ENCODE measurements at regions not wholly inside any gene's neighbourhood (a gene's known extent, or its start where the extent isn't known, plus 50 kb on each side); places are given as distances from the start of the nearest gene placed in this dataset.

GRCh38 chr18:22682720-22683119 is 250.4 kb upstream of the RBBP8 start:
- H3K4me3 ChIP-seq (ENCODE audit: low read depth, low read length) = no peak overlapping the region
- no peak for DNase-seq (ENCODE audit: low read depth)
- TF ChIP-seq, protein P1, sequence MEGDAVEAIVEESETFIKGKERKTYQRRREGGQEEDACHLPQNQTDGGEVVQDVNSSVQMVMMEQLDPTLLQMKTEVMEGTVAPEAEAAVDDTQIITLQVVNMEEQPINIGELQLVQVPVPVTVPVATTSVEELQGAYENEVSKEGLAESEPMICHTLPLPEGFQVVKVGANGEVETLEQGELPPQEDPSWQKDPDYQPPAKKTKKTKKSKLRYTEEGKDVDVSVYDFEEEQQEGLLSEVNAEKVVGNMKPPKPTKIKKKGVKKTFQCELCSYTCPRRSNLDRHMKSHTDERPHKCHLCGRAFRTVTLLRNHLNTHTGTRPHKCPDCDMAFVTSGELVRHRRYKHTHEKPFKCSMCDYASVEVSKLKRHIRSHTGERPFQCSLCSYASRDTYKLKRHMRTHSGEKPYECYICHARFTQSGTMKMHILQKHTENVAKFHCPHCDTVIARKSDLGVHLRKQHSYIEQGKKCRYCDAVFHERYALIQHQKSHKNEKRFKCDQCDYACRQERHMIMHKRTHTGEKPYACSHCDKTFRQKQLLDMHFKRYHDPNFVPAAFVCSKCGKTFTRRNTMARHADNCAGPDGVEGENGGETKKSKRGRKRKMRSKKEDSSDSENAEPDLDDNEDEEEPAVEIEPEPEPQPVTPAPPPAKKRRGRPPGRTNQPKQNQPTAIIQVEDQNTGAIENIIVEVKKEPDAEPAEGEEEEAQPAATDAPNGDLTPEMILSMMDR (conservative IDR thresholded peaks at IDR 0.05; ENCODE audit: low read depth, low read length) = no peak

DNA sequence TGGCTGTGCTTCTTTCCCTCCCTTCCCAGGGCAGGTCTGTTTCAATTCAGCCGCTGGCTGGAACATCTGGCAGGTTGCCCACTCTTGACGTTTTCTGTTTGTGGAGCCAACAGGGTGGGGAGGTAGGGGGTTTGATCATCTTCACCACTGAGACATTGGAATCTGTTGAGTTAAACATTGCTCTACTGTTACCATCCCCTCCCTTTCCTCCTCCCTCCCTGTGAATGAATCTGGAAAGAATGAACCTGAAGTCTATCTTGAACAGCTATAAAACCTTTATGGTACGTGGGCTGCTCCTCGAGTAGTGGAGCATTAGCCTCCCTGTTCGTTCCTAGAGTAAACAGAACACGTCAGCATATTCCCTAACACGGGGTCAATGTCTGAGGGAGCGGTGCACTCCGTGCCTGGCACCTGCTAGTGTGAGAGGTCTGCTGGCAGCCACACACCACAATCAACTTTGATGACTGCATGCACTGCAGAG is 249.9 kb upstream of the RBBP8 start:
- H3K4me3 ChIP-seq (ENCODE audit: low read depth, low read length) = no peak overlapping the region
- DNase-seq (ENCODE audit: low read depth) = peak; percentile 95
- TF ChIP-seq, protein P1 (conservative IDR thresholded peaks at IDR 0.05; ENCODE audit: low read depth, low read length) = no peak

DNA sequence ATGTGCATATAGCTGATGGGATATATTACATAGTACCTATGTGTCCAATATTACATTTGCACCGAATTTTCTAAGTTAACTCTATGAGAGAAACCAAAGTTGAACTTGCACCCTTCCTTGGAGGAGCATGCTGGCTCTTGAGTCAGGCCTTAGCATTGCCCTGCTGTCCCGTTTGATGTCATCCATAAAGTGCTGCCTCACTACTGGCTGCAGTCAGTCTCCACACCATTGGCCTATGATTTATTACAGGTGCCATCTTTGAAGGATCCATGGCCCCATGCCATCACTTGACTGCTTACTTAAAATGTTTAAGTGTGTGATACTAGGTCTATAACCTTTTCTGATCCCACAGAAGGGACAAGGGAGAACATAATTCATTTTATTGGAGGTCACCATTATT is 249.3 kb upstream of the RBBP8 start:
- TF ChIP-seq, protein P1 (conservative IDR thresholded peaks at IDR 0.05; ENCODE audit: low read depth, low read length) = no peak
- H3K4me3 ChIP-seq (ENCODE audit: low read depth, low read length) = no peak overlapping the region
- DNase-seq (ENCODE audit: low read depth) = no peak

DNA sequence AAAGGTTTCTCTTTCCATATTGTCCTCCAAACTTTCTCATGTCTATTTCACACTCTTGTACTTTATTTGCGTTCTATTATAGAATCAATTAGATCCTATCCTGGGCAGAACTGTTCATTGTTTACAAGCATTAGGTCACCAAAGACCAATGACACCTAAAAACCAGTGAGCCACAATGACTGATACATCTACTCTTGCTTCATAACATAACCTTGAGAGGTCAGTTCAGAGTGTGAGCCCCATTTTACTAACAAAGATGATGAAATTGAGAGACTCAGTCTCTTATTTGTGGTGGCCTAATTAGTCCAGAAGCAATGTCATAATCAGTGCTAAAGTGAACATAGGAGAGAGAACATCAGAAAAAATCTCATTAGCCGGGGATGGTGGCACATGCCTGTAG is 248.9 kb upstream of the RBBP8 start:
- TF ChIP-seq, protein P1 (conservative IDR thresholded peaks at IDR 0.05; ENCODE audit: low read depth, low read length) = no peak
- no peak overlapping the region for H3K4me3 ChIP-seq (ENCODE audit: low read depth, low read length)
- no peak for DNase-seq (ENCODE audit: low read depth)

GRCh38 chr18:22685788-22686187 is 247.3 kb upstream of the RBBP8 start:
- no peak for DNase-seq (ENCODE audit: low read depth)
- TF ChIP-seq, protein P1 (conservative IDR thresholded peaks at IDR 0.05; ENCODE audit: low read depth, low read length) = no peak
- no peak overlapping the region for H3K4me3 ChIP-seq (ENCODE audit: low read depth, low read length)

- H3K4me3 ChIP-seq (ENCODE audit: low read depth, low read length) = no peak overlapping the region
- no peak for DNase-seq (ENCODE audit: low read depth)
- TF ChIP-seq, protein P1 (conservative IDR thresholded peaks at IDR 0.05; ENCODE audit: low read depth, low read length) = no peak
Measured at GRCh38 chr18:22687892-22688680, 245.0 kb upstream of the RBBP8 start.
